Fibroblast of lung (primary cell): ENCODE measurements at regions not wholly inside any gene's neighbourhood (a gene's known extent, or its start where the extent isn't known, plus 50 kb on each side); places are given as distances from the start of the nearest gene placed in this dataset.

Source experiments
- DNase-seq, 2 donors: peaks; one replicate each; pipeline versions ENCODE4 v3.0.0 to v3.0.0-alpha.2; 2010; ENCODE audit warnings: low read depth in 2 of 2
- H2AFZ ChIP-seq: 2 replicates; pipeline ENCODE4 v1.5.1; 2012; ENCODE audit warnings: low read length, control low read depth, inconsistent platforms
- H3K27ac ChIP-seq: 2 replicates; pipeline ENCODE4 v1.5.1; 2011; ENCODE audit warnings: low read length, control low read depth; ENCODE audit not compliant: insufficient read depth
- H3K27me3 ChIP-seq: 2 replicates; pipeline ENCODE4 v1.5.1; 2011; ENCODE audit warnings: mild to moderate bottlenecking, low read length; ENCODE audit not compliant: control insufficient read depth, insufficient read depth
- H3K36me3 ChIP-seq: 2 replicates; pipeline ENCODE4 v1.5.1; 2011; ENCODE audit warnings: low read length; ENCODE audit not compliant: control insufficient read depth, insufficient read depth
- H3K4me1 ChIP-seq: 2 replicates; pipeline ENCODE4 v1.5.1; 2011; ENCODE audit warnings: low read length; ENCODE audit not compliant: control insufficient read depth, insufficient read depth; ENCODE audit errors: extremely low read depth
- H3K4me2 ChIP-seq: 2 replicates; pipeline ENCODE4 v1.5.1; 2011; ENCODE audit warnings: low read length, control low read depth; ENCODE audit not compliant: insufficient read depth; ENCODE audit errors: extremely low read depth
- H3K4me3 ChIP-seq, 4 experiments: fragments of 200-600 bp in 1 of 4; sonication (generic) in 1 of 4; replicated peaks in 1 of 4; 2 replicates each; pipeline ENCODE4 v1.5.1; 2011 to 2016; ENCODE audit warnings: low read length in 4 of 4, low read depth in 3 of 4, mild to moderate bottlenecking in 3 of 4, control low read depth in 2 of 4, inconsistent platforms in 1 of 4, mixed read lengths in 1 of 4; ENCODE audit not compliant: insufficient read depth in 1 of 4; ENCODE audit errors: control extremely low read depth in 1 of 4
- H3K79me2 ChIP-seq: 2 replicates; pipeline ENCODE4 v1.5.1; 2012; ENCODE audit warnings: mild to moderate bottlenecking, low read length, inconsistent platforms; ENCODE audit not compliant: control insufficient read depth, insufficient read depth
- H3K9ac ChIP-seq: 2 replicates; pipeline ENCODE4 v1.5.1; 2011; ENCODE audit warnings: mild to moderate bottlenecking, low read length, control low read depth; ENCODE audit not compliant: insufficient read depth
- H3K9me3 ChIP-seq: 2 replicates; pipeline ENCODE4 v1.5.1; 2012; ENCODE audit warnings: low read depth, low read length; ENCODE audit not compliant: control insufficient read depth, insufficient read depth
- H4K20me1 ChIP-seq: 2 replicates; pipeline ENCODE4 v1.5.1; 2011; ENCODE audit warnings: low read length; ENCODE audit not compliant: control insufficient read depth, insufficient read depth; ENCODE audit errors: extremely low read depth
- EZH2 ChIP-seq: IDR thresholded peaks from 2 replicates; pipeline ENCODE4 v1.5.1; 2012; ENCODE audit warnings: low read length, control low read depth, mild to moderate bottlenecking; ENCODE audit errors: missing control alignments
- TF ChIP-seq, protein P1 (sequence below), 2 donors: IDR thresholded peaks in 1 of 2; conservative IDR thresholded peaks in 1 of 2; 1 replicate in 1 of 2; 2 replicates in 1 of 2; pipeline ENCODE4 v1.5.1; 2011 to 2012; ENCODE audit warnings: low read length in 2 of 2, control low read depth in 1 of 2, inconsistent platforms in 1 of 2, low read depth in 1 of 2, mild to moderate bottlenecking in 1 of 2

DNA sequence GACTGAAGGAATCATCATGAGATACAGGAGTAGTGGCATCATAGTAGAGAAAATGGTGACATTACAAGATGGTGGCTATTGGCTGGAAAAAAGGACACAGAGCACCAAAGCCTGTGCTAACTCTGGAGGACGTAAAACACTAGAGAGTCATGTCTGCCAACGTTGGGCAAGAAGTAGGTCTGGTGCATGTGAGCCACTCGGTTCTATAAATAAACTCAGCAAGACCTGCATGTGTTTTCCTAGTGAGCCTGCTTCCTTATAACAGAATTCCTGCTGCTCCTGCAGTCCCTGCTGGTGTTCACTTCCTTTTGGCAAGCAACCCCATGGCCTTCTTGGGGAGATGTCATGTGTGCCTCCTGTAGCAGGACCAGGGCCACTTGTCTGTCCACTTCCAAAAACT is 325.2 kb downstream of the OSR1 start:
- Histone ChIP-seq H3K4me3 (no peak overlapping the region), H3K27me3 (no peaks in the 10 kb centered on the region), H3K36me3 (no peaks in the 10 kb centered on the region), H3K27ac (no peak overlapping the region), H3K9me3 (no peaks in the 10 kb centered on the region), H3K4me1 (peaks cover 13% of the 10 kb centered on the region), H4K20me1 (no peaks in the 10 kb centered on the region), H2AFZ (no peak overlapping the region), H3K4me2 (no peak overlapping the region), H3K9ac (no peak overlapping the region), H3K79me2 (no peaks in the 10 kb centered on the region)
- TF ChIP-seq, protein P1, sequence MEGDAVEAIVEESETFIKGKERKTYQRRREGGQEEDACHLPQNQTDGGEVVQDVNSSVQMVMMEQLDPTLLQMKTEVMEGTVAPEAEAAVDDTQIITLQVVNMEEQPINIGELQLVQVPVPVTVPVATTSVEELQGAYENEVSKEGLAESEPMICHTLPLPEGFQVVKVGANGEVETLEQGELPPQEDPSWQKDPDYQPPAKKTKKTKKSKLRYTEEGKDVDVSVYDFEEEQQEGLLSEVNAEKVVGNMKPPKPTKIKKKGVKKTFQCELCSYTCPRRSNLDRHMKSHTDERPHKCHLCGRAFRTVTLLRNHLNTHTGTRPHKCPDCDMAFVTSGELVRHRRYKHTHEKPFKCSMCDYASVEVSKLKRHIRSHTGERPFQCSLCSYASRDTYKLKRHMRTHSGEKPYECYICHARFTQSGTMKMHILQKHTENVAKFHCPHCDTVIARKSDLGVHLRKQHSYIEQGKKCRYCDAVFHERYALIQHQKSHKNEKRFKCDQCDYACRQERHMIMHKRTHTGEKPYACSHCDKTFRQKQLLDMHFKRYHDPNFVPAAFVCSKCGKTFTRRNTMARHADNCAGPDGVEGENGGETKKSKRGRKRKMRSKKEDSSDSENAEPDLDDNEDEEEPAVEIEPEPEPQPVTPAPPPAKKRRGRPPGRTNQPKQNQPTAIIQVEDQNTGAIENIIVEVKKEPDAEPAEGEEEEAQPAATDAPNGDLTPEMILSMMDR (conservative IDR thresholded peaks at IDR 0.05 in 1 of 2, IDR thresholded peaks at IDR 0.05 in 1 of 2; ENCODE audit: low read depth in 1 of 2, low read length in 2 of 2), result no peak
- no peak for TF ChIP-seq EZH2
- DNase-seq, result no peak

DNA sequence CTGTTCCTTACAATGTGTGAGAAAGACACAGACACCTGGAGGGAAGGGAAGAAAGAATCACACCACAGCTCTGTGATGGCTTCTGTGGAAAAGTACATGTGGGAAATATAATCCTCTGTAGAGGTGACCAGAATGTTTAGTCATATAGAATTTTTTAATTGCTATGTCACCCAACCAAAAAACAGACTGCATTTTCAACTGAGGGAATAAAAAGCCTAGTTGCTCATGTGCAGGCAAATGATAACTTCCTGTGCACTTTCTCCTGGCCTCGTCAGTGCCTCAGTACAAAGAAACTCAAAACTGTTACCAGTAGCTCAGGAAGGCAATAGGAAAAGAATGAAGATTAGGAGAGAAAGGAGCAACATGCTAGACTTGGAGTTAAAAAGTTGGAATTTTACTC is 326.8 kb downstream of the OSR1 start:
- Histone ChIP-seq H3K27ac (no peak overlapping the region), H3K27me3 (no peaks in the 10 kb centered on the region), H4K20me1 (no peaks in the 10 kb centered on the region), H3K36me3 (no peaks in the 10 kb centered on the region), H2AFZ (no peak overlapping the region), H3K4me2 (no peak overlapping the region), H3K79me2 (no peaks in the 10 kb centered on the region), H3K9me3 (no peaks in the 10 kb centered on the region), H3K9ac (no peak overlapping the region), H3K4me3 (no peak overlapping the region), H3K4me1 (peaks cover 7% of the 10 kb centered on the region)
- DNase-seq, result peak in 1 of 2 donors; percentile 32
- TF ChIP-seq, protein P1 (conservative IDR thresholded peaks at IDR 0.05 in 1 of 2, IDR thresholded peaks at IDR 0.05 in 1 of 2; ENCODE audit: low read depth in 1 of 2, low read length in 2 of 2), result no peak
- no peak for TF ChIP-seq EZH2

DNA sequence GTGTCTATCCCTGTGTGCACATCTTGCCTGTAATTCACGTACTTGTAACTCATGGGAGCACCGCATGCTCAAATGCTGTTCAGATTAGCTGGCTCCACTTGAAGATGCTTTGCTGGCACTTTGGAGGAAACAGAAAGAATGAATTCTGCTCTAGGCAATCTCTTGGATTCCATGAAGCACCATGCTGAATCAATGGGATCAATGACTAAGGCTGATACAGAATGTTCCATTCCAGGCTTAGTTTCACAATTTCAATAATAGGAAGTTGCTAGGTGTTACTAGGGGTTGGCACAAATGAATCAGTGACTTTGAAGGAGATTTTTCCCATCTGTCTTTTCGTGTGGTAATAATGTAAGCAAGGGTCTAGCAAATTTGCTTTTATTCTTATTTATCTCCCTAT is 328.8 kb downstream of the OSR1 start:
- H4K20me1 ChIP-seq, result no peaks in the 10 kb centered on the region
- no peaks in the 10 kb centered on the region for H3K79me2 ChIP-seq
- no peak overlapping the region for H2AFZ ChIP-seq
- H3K27me3 ChIP-seq, result no peaks in the 10 kb centered on the region
- H3K4me3 ChIP-seq, result no peak overlapping the region
- no peaks in the 10 kb centered on the region for H3K4me1 ChIP-seq
- H3K4me2 ChIP-seq, result no peak overlapping the region
- TF ChIP-seq, protein P1 (conservative IDR thresholded peaks at IDR 0.05 in 1 of 2, IDR thresholded peaks at IDR 0.05 in 1 of 2; ENCODE audit: low read depth in 1 of 2, low read length in 2 of 2), result no peak
- no peak for TF ChIP-seq EZH2
- no peaks in the 10 kb centered on the region for H3K9me3 ChIP-seq
- H3K27ac ChIP-seq, result no peak overlapping the region
- DNase-seq, result no peak
- no peaks in the 10 kb centered on the region for H3K36me3 ChIP-seq
- no peak overlapping the region for H3K9ac ChIP-seq
